ENCODE measurements at regions not wholly inside any gene's neighbourhood (a gene's known extent, or its start where the extent isn't known, plus 50 kb on each side); places are given as distances from the start of the nearest gene placed in this dataset.
"Not testable (repeated sequence)": the region's sequence is repeated elsewhere in the genome, so short reads cannot be mapped to it uniquely, and the experiment has no call there.

- no peak for DNase-seq (ENCODE audit: low read depth in 2 of 2)
These were observed 314.1 kb upstream of the DIO3 start for GRCh38 chr14:101246894-101247841.

GRCh38 chr14:101247842-101248725 lies 313.2 kb upstream of the DIO3 start:
- no peak for DNase-seq (ENCODE audit: low read depth in 2 of 2)

- no peak for DNase-seq (ENCODE audit: low read depth in 2 of 2)
These were observed 312.2 kb upstream of the DIO3 start for GRCh38 chr14:101248840-101249675.

- DNase-seq (ENCODE audit: low read depth in 2 of 2) = no peak
These were observed 311.6 kb upstream of the DIO3 start for GRCh38 chr14:101249676-101250036.

- no peak for DNase-seq (ENCODE audit: low read depth in 2 of 2)
These were observed 310.9 kb upstream of the DIO3 start for GRCh38 chr14:101250336-101250947.

GRCh38 chr14:101250948-101251811 lies 310.1 kb upstream of the DIO3 start:
- no peak for DNase-seq (ENCODE audit: low read depth in 2 of 2)

- no peak for DNase-seq (ENCODE audit: low read depth in 2 of 2)
These were observed 309.4 kb upstream of the DIO3 start for GRCh38 chr14:101251812-101252442.

- no peak for DNase-seq (ENCODE audit: low read depth in 2 of 2)
These were observed 308.7 kb upstream of the DIO3 start for GRCh38 chr14:101252443-101253214.

GRCh38 chr14:101253948-101254347 lies 307.3 kb upstream of the DIO3 start:
- no peak for DNase-seq (ENCODE audit: low read depth in 2 of 2)

GRCh38 chr14:101254805-101255764 lies 306.2 kb upstream of the DIO3 start:
- DNase-seq (ENCODE audit: low read depth in 2 of 2) = no peak

GRCh38 chr14:101255765-101256125 lies 305.6 kb upstream of the DIO3 start:
- DNase-seq (ENCODE audit: low read depth in 2 of 2) = no peak

- no peak for DNase-seq (ENCODE audit: low read depth in 2 of 2)
These were observed 305.0 kb upstream of the DIO3 start for GRCh38 chr14:101256266-101256665.

GRCh38 chr14:101257551-101257950 lies 303.7 kb upstream of the DIO3 start:
- DNase-seq (ENCODE audit: low read depth in 2 of 2) = no peak

- no peak for DNase-seq (ENCODE audit: low read depth in 2 of 2)
These were observed 301.5 kb upstream of the DIO3 start for GRCh38 chr14:101259748-101260147.

- not testable (repeated sequence) for DNase-seq (ENCODE audit: low read depth in 2 of 2)
These were observed 294.9 kb upstream of the DIO3 start for GRCh38 chr14:101266441-101266840.

GRCh38 chr14:101273091-101273490 lies 288.2 kb upstream of the DIO3 start:
- DNase-seq (ENCODE audit: low read depth in 2 of 2) = no peak

- no peak for DNase-seq (ENCODE audit: low read depth in 2 of 2)
These were observed 284.8 kb upstream of the DIO3 start for GRCh38 chr14:101276309-101277091.

Data from stimulated activated CD8-positive, alpha-beta memory T cell treated with anti-CD3 and anti-CD28 coated beads, Interleukin-2, amount 100 ng/mL, for 1 hour (primary cell).